DMS 273 (cell line): ENCODE measurements at regions not wholly inside any gene's neighbourhood (a gene's known extent, or its start where the extent isn't known, plus 50 kb on each side); places are given as distances from the start of the nearest gene placed in this dataset.
"Not testable (repeated sequence)": the region's sequence is repeated elsewhere in the genome, so short reads cannot be mapped to it uniquely, and the experiment has no call there.

Experiments used
- DNase-seq: peaks from one replicate; lab custom pipeline; 2025; ENCODE audit not compliant: unreplicated experiment; lab: John Stamatoyannopoulos, UW

DNA sequence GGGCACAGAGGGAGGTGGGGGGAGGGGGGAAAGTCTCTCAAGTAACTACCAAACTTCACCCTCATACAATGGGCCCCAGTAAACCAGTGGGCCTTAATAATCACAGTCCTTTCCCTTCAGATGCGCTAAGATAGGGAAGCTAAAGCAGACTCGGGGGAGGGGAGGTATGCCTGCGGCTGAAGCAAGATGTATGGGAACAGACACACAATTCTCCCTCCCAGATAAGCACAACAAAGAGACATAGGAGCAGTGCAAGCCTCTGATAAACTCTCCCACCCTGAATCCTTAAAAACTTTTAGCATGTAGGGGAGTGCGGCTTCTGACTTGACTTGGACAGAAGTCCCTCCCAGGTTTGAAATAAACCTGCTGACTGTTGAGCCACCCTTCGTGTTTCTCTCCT, 54.7 kb downstream of the PROP1 start:
- DNase-seq, result not testable (repeated sequence)

GRCh38 chr5:177939246-177940171, 56.5 kb downstream of the PROP1 start:
- peak; percentile 59 for DNase-seq

DNA sequence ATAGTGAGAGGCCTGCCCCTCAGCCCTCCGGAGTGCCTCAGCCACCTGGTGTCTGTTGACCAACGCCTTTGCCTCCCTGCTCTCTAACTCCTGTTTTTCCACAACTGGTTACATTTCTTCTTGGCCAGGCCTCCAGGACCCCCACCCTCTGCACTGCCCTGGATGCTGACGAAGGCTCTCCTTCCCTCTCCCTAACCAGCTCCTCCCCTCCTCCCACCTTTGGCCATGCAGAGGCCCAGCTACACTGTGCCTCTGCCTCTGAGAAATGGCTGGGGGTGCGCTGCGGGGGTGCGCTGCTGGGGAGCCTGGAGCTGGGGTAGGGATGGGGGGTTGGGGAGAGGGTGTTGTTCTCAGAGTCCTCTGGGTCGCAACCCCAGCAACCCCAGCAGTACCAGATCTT, 57.3 kb downstream of the PROP1 start:
- DNase-seq, result not testable (repeated sequence)

DNA sequence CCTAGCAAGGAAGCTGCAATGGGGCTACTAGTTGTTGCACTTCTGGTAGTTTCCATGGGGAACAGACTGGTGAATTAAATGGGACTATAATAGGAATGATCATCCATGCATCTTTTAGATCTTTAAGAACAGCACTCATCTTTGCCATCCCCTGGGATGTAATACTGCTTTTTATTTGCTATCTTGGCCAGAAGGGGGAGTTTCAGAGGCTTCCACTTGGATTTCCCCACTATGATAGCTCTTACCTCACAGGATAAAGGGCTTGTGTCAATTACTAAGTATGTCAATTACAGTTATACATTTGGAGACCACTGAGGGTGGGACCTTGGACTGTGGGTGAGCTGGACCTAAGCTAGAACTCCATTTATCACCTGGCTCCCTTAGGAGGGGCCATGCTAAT, 61.8 kb downstream of the PROP1 start:
- DNase-seq, result peak; percentile 35

- peak; percentile 42 for DNase-seq
Observed at GRCh38 chr5:177930269-177931022, 65.6 kb downstream of the PROP1 start.

- not testable (repeated sequence) for DNase-seq
Observed at GRCh38 chr5:177929618-177930017, 66.4 kb downstream of the PROP1 start.

DNA sequence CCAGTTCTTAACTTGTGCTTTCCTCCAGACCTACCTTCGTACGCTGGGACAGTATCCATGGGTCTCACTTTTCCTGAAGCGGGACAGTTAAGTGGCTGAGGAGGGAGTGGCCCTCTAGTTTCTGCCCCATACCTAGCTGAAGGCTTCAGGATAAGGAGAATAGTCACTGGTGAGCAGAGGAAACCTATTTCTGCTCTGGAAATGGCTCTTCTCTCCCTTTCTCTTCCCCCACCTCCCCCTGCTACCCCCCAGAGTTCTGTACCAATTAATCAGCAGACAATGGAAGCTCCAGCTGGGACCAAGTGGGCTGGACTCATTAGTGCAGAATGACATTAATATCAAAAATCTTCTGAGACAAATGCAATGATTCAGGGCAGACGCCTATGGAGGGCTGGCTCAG, 68.5 kb downstream of the PROP1 start:
- not testable (repeated sequence) for DNase-seq

DNA sequence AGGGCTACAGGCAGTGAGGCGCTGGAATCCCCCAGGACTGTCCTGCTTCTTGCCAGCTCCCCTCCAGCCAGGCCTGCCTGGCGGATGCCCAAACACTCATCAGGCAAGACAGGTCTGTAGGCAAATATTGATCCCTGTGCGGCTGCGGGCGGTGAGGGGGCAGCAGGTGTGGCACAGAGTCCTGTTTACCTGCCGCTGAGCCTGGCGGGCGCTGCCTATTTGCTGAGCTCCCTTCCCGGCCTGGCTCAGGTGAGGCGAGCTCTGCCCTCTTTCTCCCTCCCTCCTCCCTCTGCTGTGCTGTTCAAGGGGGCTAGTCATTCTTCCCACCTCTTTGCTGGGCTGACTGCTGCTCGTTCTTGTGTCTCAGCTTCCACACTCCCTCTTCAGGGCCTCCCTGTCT, 71.5 kb downstream of the PROP1 start:
- DNase-seq, result not testable (repeated sequence)

GRCh38 chr5:177923837-177924236, 72.2 kb downstream of the PROP1 start:
- DNase-seq, result not testable (repeated sequence)

DNA sequence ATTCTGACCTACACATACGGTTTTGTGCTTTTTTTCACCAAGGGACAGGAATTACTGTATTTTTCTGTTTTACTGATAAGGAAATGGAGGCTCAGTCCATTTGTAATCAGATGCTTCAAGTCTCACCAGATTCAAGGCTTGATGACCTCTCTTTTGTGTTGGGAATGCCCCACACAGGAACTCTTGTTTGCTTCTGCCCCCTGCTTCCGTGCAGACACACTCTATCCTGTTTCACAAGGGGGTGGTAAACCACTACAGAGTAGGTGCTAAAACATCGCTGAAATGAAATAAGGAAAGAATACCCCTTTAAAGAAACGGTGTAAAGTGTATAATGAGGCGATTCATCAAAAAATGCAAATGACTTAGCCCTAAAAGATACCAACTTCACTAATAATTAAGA, 72.9 kb downstream of the PROP1 start:
- not testable (repeated sequence) for DNase-seq

DNA sequence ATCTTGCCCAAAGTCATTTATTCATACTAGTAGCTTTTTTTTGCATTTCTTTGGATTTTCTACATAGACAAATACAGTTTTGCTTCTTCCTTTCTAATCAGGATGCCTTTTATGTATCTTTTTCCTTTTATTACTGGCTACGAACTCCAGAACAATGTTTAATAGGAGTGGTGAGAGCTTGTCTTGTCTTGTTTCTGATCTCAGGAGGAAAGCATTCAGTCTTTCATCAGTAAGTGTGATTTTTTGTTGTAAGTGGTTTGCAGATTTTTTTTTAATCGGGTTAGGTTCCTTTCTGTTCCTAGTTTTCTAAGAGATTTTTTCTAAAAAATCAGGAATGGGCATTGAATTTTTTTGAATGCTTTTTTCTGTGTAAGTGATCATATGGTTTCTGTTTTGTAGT, 86.8 kb downstream of the PROP1 start:
- DNase-seq, result not testable (repeated sequence)

- DNase-seq, result not testable (repeated sequence)
Observed at GRCh38 chr5:177902806-177903205, 93.2 kb downstream of the PROP1 start.

GRCh38 chr5:177900066-177900465, 96.0 kb downstream of the PROP1 start:
- DNase-seq, result not testable (repeated sequence)

DNA sequence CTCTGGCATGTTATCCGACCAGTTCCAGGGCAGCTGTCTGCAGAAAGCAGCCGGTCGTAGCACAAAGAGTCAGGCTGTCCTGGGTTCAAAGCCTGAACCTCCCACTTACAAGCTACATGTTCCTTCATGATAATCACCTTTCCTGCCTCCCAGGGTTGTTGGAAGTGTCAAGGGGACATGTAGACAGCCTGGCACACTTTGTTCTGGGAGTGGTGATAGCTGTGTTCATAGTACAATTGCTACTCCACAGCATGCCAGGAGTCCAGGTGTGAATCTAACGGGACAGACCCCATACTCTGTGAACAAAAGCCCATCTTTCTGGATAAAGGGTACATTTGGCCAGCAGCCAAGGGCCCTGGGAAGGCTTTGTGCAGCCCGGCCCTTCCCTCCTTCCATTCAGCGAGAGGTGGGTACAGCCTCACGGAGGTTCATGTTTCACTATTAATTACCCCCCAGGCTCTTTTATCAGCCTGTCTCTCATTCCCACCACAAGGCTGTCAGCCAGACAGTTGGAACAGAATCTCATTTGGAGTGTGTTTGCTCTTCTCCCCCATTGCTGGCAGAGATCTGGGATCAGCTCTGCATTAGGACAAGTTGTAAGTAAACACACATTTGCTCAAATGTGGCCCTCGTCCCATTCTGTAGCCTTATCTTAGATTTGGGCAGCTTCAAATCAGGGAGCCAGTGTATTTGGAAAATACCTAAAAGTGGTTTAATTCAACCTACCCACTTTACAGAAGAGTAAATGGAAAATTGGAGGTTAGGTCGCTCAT, 101.2 kb downstream of the PROP1 start:
- not testable (repeated sequence) for DNase-seq

DNA sequence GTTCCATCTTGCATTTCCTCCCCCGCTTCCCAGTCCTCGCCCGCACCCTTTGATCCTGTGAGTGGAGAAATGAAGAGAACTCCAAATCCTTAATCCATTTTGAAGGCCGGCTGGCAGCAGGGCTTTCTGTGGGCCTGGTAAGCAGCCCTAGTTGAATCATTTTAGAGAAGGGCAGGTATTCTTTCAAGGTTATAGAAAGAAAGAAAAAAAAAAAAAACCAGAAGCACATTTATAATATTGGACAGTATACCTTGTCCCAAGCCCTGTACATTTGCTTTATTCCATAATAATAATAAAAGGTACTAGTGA, 103.7 kb downstream of the PROP1 start:
- not testable (repeated sequence) for DNase-seq

- DNase-seq, result not testable (repeated sequence)
Observed at GRCh38 chr5:177891547-177892356, 104.3 kb downstream of the PROP1 start.

DNA sequence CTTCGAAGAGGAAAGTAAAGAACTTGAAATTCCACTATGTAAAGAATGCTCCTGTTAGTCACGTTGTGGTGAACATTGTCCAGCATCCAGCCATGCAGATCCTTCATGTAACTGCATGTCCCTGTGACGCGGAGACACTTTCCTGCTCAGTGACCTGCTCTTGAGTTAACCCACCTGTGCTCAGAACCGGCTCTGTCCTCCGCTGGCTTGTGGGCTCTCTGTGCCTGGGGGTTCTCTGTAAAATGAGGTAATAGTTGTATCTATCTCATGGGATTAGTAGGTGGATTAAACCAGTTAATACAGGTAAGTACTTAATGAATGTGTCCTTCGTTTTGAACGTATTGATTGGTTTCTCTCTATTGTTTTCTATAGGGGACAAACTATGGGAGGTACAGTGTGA, 100.6 kb upstream of the FAM153A start:
- DNase-seq, result not testable (repeated sequence)

GRCh38 chr5:177875900-177876238, 93.2 kb upstream of the FAM153A start:
- not testable (repeated sequence) for DNase-seq

GRCh38 chr5:177875013-177875899, 92.6 kb upstream of the FAM153A start:
- DNase-seq, result peak; percentile 22
